Thymus (tissue), 11 donors: ENCODE measurements at regions not wholly inside any gene's neighbourhood (a gene's known extent, or its start where the extent isn't known, plus 50 kb on each side); places are given as distances from the start of the nearest gene placed in this dataset.

Source experiments
- DNase-seq, 9 donors: peaks; one replicate each; pipeline ENCODE4 v3.0.0-alpha.2; 2013; ENCODE audit warnings: low spot score in 9 of 9, low read depth in 6 of 9, missing footprints in 1 of 9
- H3K27ac ChIP-seq, 2 donors: one replicate each; pipeline ENCODE4 v1.5.1; 2013; ENCODE audit warnings: control low read depth in 1 of 2, low read depth in 1 of 2, low read length in 1 of 2, mild to moderate bottlenecking in 1 of 2, moderate library complexity in 1 of 2
- H3K27me3 ChIP-seq, 2 donors: one replicate each; pipeline ENCODE4 v1.5.1; 2013; ENCODE audit warnings: low read length in 1 of 2; ENCODE audit not compliant: control insufficient read depth in 2 of 2, insufficient read depth in 1 of 2
- H3K36me3 ChIP-seq, 2 donors: one replicate each; pipeline ENCODE4 v1.5.1; 2013; ENCODE audit warnings: low read length in 1 of 2, mild to moderate bottlenecking in 1 of 2, moderate library complexity in 1 of 2; ENCODE audit not compliant: control insufficient read depth in 2 of 2, insufficient read depth in 2 of 2
- H3K4me1 ChIP-seq, 2 donors: one replicate each; pipeline ENCODE4 v1.5.1; 2013; ENCODE audit warnings: low read length in 2 of 2; ENCODE audit not compliant: control insufficient read depth in 2 of 2, insufficient read depth in 2 of 2
- H3K4me3 ChIP-seq, 2 donors: one replicate each; pipeline ENCODE4 v1.5.1; 2013; ENCODE audit warnings: low read length in 2 of 2, control low read depth in 1 of 2, mild to moderate bottlenecking in 1 of 2
- H3K9me3 ChIP-seq, 2 donors: one replicate each; pipeline ENCODE4 v1.5.1; 2013; ENCODE audit warnings: low read length in 1 of 2, mild to moderate bottlenecking in 1 of 2; ENCODE audit not compliant: control insufficient read depth in 2 of 2, insufficient read depth in 1 of 2
- WGBS: extraction: QIAGEN DNeasy Blood & Tissue Kit; methylation state at CpG from one replicate; pipeline ENCODE4 v1.1.7; 2013; 5-methylcytosine and 5-hydroxymethylcytosine counted together
- donor health status: healthy.

GRCh38 chr6:120899932-120900331, 434.3 kb downstream of the TBC1D32 start:
- no peak for DNase-seq
- no peaks in the 10 kb centered on the region for H3K9me3 ChIP-seq
- H3K27ac ChIP-seq, result no peak overlapping the region
- H3K4me3 ChIP-seq, result no peak overlapping the region
- H3K36me3 ChIP-seq, result no peaks in the 10 kb centered on the region
- H3K27me3 ChIP-seq, result no peaks in the 10 kb centered on the region
- no peaks in the 10 kb centered on the region for H3K4me1 ChIP-seq

GRCh38 chr6:120894077-120894476, 440.2 kb downstream of the TBC1D32 start:
- 83% methylated on average over 1 of the region's 1 CpG for WGBS
- no peaks in the 10 kb centered on the region for H3K4me1 ChIP-seq
- no peaks in the 10 kb centered on the region for H3K27me3 ChIP-seq
- no peak overlapping the region for H3K4me3 ChIP-seq
- H3K9me3 ChIP-seq, result peaks cover 0 to 5% of the 10 kb centered on the region in 2 donors
- no peaks in the 10 kb centered on the region for H3K36me3 ChIP-seq
- no peak overlapping the region for H3K27ac ChIP-seq
- no peak for DNase-seq

DNA sequence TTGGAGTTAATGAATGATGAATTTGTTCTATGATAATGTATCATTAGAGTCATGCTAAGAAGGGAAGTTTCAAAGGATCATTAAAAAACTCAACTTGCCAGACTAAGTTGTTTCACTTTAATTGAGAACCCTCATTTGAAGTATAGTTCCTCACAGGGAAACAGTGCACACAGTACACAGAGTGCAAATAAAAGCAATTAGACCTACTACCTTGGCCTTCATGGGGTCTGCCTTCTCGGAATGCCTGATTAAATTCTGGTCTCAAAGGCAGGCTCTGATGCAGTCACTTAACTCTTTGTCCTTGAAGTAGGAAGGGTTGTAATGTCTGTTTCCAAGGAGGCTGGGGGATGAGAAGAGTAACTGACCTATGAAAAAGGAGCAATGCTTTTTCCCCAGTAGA, 457.3 kb downstream of the TBC1D32 start:
- H3K9me3 ChIP-seq, result peaks cover 2 to 26% of the 10 kb centered on the region in 2 donors
- H3K36me3 ChIP-seq, result no peaks in the 10 kb centered on the region
- no peak overlapping the region for H3K27ac ChIP-seq
- no peak overlapping the region for H3K4me3 ChIP-seq
- H3K4me1 ChIP-seq, result no peaks in the 10 kb centered on the region
- no peak for DNase-seq
- 91% methylated on average over 1 of the region's 1 CpG for WGBS
- no peaks in the 10 kb centered on the region for H3K27me3 ChIP-seq

DNA sequence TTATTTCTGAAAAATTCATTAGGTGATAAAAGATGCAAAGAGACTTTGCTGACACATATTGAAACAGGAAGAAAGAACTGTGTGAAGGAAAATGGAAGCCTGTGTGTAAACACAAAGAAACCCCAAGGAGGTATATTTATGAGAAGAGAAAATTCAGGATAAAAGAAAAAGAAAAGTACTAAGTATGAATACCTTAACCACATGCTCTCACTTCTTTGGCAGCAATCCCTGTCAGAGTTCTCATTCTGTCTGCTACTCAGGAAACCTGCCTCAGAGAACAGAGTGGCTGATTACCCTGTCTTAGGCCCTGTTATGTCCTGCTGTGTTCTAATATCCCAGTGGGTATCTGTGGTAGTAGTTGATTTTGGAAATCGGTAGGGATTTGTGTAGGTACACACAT, 457.9 kb downstream of the TBC1D32 start:
- DNase-seq, result no peak
- 89% methylated on average over 1 of the region's 1 CpG for WGBS
- Histone ChIP-seq H3K4me3 (no peak overlapping the region), H3K4me1 (no peaks in the 10 kb centered on the region), H3K9me3 (peaks cover 2 to 28% of the 10 kb centered on the region in 2 donors), H3K27me3 (no peaks in the 10 kb centered on the region), H3K27ac (no peak overlapping the region), H3K36me3 (no peaks in the 10 kb centered on the region)

DNA sequence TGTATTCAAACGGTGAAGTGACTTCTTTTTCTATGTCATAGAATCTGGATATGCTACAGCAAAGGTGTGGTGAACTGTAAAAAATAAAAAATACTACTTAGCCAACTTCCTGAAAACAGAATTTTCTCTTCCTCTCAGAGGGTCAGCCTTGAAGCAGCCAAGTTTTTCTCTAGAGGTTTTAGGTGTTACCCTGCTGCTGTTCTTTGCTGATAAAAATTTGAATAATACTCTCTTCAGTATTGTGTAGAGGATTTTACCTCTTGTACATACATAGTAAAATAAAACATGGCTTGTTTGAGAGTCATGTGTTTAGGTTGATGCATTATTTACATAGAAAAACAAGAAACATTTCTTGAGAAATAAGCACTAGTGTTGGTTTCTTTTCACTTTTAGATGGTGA, 458.4 kb downstream of the TBC1D32 start:
- no peak for DNase-seq
- Histone ChIP-seq H3K9me3 (peaks cover 2 to 28% of the 10 kb centered on the region in 2 donors), H3K27ac (no peak overlapping the region), H3K4me1 (no peaks in the 10 kb centered on the region), H3K36me3 (no peaks in the 10 kb centered on the region), H3K27me3 (no peaks in the 10 kb centered on the region), H3K4me3 (no peak overlapping the region)
- WGBS, result 6% methylated on average over 1 of the region's 1 CpG

DNA sequence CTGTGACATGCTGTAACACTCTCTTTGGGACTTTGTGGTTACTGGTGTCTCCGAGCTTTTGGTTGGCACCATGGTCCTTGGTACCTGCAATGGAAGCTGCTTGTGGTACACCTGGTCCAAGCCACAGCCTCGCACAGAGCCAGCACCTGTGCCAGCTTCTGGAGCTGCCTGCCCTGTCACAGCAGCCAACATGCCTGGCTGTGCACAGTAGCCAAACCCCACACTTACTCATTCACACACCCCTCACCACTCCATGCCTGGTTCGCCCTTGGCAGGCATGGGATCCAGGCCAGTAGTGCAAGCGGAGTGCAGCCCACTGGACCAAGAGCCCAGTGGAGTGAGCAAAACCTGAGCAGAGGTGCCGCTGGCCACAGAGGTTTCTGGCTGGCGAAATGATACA, 459.9 kb downstream of the TBC1D32 start:
- no peak overlapping the region for H3K27ac ChIP-seq
- no peak overlapping the region for H3K4me3 ChIP-seq
- no peaks in the 10 kb centered on the region for H3K27me3 ChIP-seq
- DNase-seq, result no peak
- H3K9me3 ChIP-seq, result peaks cover 2 to 28% of the 10 kb centered on the region in 2 donors
- 97% methylated on average over 6 of the region's 6 CpGs for WGBS
- no peaks in the 10 kb centered on the region for H3K36me3 ChIP-seq
- no peaks in the 10 kb centered on the region for H3K4me1 ChIP-seq

GRCh38 chr6:120873125-120873865, 461.0 kb downstream of the TBC1D32 start:
- DNase-seq, result no peak

GRCh38 chr6:120872262-120872578, 462.1 kb downstream of the TBC1D32 start:
- Histone ChIP-seq H3K36me3 (no peaks in the 10 kb centered on the region), H3K4me1 (no peaks in the 10 kb centered on the region), H3K27ac (no peak overlapping the region), H3K4me3 (no peak overlapping the region), H3K27me3 (no peaks in the 10 kb centered on the region), H3K9me3 (peaks cover 2 to 28% of the 10 kb centered on the region in 2 donors)
- WGBS, result 95% methylated on average over 10 of the region's 10 CpGs
- no peak for DNase-seq

More at GRCh38 chr6:120873125-120873865, 461.0 kb downstream of the TBC1D32 start:
- Histone ChIP-seq H3K36me3 (no peaks in the 10 kb centered on the region), H3K27me3 (no peaks in the 10 kb centered on the region), H3K27ac (no peak overlapping the region), H3K4me3 (no peak overlapping the region), H3K4me1 (no peaks in the 10 kb centered on the region), H3K9me3 (peaks cover 2 to 28% of the 10 kb centered on the region in 2 donors)
- WGBS, result 96% methylated on average over 7 of the region's 7 CpGs

DNA sequence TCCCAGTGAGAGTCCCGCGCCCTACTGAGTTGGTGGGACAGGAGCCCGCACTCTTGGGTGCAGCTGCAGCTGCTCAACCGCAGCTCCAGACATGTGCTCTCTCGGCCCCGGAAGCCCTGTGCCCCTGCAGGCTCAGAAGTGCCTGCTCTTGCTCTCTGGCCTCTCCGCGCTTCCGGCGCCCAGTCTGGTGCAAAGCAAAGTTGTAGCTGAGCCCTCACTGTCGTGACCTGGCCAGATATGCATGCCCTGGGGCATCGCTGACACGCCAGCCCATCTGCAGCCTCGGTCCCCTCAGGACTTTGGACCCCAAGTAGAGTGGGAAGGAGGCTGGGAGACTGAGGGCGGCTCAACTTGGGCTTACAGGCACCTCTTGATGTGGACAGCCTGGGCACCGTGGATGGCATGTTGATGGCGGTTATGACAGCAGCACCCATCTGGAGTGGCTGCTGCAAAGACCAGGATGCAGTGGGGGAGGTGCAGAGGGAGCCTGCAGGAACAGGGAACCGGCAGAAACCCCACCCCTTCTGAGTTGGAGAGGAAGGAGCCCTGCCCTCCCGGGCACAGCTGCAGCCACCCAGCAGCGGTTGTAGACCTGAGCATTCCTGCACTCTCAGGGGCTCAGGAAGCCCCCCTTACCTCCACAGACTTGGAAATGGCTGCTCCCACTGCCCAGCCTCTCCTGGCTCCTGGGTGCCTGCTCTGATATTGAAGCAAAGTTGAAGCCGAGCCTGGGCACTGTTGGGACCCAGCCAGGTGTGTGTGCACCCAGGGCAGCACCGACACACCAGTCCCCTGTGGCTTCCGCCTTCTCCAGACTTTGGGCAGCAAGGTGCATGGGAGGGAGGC, 462.6 kb downstream of the TBC1D32 start:
- Histone ChIP-seq H3K4me1 (no peaks in the 10 kb centered on the region), H3K27ac (no peak overlapping the region), H3K36me3 (no peaks in the 10 kb centered on the region), H3K9me3 (peaks cover 2 to 28% of the 10 kb centered on the region in 2 donors), H3K4me3 (no peak overlapping the region), H3K27me3 (no peaks in the 10 kb centered on the region)
- no peak for DNase-seq
- 87% methylated on average over 23 of the region's 23 CpGs for WGBS
